22Rv1 (cell line): ENCODE measurements at regions not wholly inside any gene's neighbourhood (a gene's known extent, or its start where the extent isn't known, plus 50 kb on each side); places are given as distances from the start of the nearest gene placed in this dataset.

ENCODE experiments used
- H3K27ac ChIP-seq: fragments of 450-650 bp; 2 replicates; pipeline ENCODE4 v1.5.1; 2017
- ZFX ChIP-seq: fragments of 450-650 bp; IDR thresholded peaks from 2 replicates; pipeline ENCODE4 v1.6.1; 2017; ENCODE audit warnings: antibody characterized with exemption, borderline replicate concordance
- TF ChIP-seq, protein P1 (sequence below): fragments of 450-650 bp; IDR thresholded peaks from 2 replicates; pipeline ENCODE4 v1.5.1; 2017; ENCODE audit warnings: mild to moderate bottlenecking

GRCh38 chr16:85390511-85391174, 222.5 kb upstream of the GSE1 start:
- TF ChIP-seq, protein P1, sequence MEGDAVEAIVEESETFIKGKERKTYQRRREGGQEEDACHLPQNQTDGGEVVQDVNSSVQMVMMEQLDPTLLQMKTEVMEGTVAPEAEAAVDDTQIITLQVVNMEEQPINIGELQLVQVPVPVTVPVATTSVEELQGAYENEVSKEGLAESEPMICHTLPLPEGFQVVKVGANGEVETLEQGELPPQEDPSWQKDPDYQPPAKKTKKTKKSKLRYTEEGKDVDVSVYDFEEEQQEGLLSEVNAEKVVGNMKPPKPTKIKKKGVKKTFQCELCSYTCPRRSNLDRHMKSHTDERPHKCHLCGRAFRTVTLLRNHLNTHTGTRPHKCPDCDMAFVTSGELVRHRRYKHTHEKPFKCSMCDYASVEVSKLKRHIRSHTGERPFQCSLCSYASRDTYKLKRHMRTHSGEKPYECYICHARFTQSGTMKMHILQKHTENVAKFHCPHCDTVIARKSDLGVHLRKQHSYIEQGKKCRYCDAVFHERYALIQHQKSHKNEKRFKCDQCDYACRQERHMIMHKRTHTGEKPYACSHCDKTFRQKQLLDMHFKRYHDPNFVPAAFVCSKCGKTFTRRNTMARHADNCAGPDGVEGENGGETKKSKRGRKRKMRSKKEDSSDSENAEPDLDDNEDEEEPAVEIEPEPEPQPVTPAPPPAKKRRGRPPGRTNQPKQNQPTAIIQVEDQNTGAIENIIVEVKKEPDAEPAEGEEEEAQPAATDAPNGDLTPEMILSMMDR = no peak
- TF ChIP-seq ZFX = no peak
- H3K27ac ChIP-seq = no peak overlapping the region

GRCh38 chr16:85391175-85391707, 221.9 kb upstream of the GSE1 start:
- H3K27ac ChIP-seq = no peak overlapping the region
- TF ChIP-seq ZFX = no peak
- TF ChIP-seq, protein P1 = no peak

GRCh38 chr16:85391769-85392583, 221.1 kb upstream of the GSE1 start:
- H3K27ac ChIP-seq = no peak overlapping the region
- TF ChIP-seq, protein P1 = no peak
- no peak for TF ChIP-seq ZFX

DNA sequence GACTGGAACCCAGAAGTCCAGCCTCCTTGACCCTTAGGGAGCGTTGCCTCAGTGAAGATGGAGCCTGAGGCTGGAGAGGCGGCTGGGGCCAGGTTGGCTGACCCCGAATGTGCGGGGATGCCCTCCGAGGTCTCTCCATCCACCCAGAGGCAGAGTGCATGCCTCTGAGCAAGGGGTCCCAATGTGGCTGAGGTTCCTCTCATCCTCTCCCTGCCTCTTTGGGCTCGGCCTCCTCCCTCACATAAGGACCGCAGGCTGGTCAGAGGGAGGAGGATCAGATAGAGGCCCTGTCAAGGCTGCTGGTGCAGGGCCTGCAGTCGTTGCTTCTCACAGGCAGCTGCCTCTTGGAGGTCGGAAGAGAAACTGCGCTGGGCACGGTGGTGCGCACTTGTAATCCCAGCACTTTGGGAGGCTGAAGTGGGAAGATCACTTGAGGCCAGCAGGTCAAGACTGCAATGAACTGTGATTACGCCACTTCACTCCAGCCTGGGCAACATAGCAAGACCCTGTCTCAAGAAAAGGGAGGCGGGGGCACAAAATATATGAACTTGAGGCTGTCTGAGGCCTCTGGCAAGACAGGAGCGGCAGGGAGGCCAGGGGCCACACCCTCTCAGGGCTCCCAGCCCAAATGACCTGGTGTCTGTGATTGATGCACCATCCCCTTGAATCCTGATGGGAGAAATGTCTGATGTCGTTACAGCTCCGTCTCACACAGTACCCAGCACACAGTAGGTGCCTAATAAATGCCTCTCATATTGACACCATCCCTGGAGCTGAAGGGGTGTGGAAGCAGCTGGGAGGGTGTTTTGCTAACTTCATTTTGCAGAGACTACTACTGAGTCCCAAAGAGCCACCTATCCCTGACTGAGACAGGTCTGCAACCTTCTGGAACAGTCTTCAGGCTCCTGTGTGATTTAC, 220.1 kb upstream of the GSE1 start:
- TF ChIP-seq ZFX = no peak
- TF ChIP-seq, protein P1 = no peak
- no peak overlapping the region for H3K27ac ChIP-seq

- H3K27ac ChIP-seq = no peak overlapping the region
- no peak for TF ChIP-seq ZFX
- TF ChIP-seq, protein P1 = peak; percentile 94
Observed at GRCh38 chr16:85393674-85394451, 219.3 kb upstream of the GSE1 start.

GRCh38 chr16:85394456-85395206, 218.5 kb upstream of the GSE1 start:
- no peak for TF ChIP-seq ZFX
- TF ChIP-seq, protein P1 = no peak
- no peak overlapping the region for H3K27ac ChIP-seq
